GM12872 (cell line): ENCODE measurements at regions not wholly inside any gene's neighbourhood (a gene's known extent, or its start where the extent isn't known, plus 50 kb on each side); places are given as distances from the start of the nearest gene placed in this dataset.

Experiments used
- CTCF ChIP-seq: IDR thresholded peaks from 3 replicates; pipeline ENCODE4 v1.5.1; 2011; ENCODE audit warnings: low read depth, mild to moderate bottlenecking, low read length, moderate library complexity; ENCODE audit not compliant: insufficient read depth

- TF ChIP-seq CTCF = no peak
Observed at GRCh38 chr3:176723758-176724393, 473.4 kb downstream of the TBL1XR1 start.

- no peak for TF ChIP-seq CTCF
Observed at GRCh38 chr3:176714034-176714433, 483.2 kb downstream of the TBL1XR1 start.

GRCh38 chr3:176712191-176712590, 485.1 kb downstream of the TBL1XR1 start:
- no peak for TF ChIP-seq CTCF

GRCh38 chr3:176699288-176699687, 498.0 kb downstream of the TBL1XR1 start:
- no peak for TF ChIP-seq CTCF

- TF ChIP-seq CTCF = no peak
Observed at GRCh38 chr3:176697284-176697889, 499.9 kb downstream of the TBL1XR1 start.

GRCh38 chr3:176696816-176697215, 500.5 kb downstream of the TBL1XR1 start:
- TF ChIP-seq CTCF = no peak

GRCh38 chr3:176692966-176693785, 504.1 kb downstream of the TBL1XR1 start:
- no peak for TF ChIP-seq CTCF
